ENCODE measurements at regions not wholly inside any gene's neighbourhood (a gene's known extent, or its start where the extent isn't known, plus 50 kb on each side); places are given as distances from the start of the nearest gene placed in this dataset.
"Not testable (repeated sequence)": the region's sequence is repeated elsewhere in the genome, so short reads cannot be mapped to it uniquely, and the experiment has no call there.

GRCh38 chr16:88268186-88268970 lies 114.4 kb upstream of the ZNF469 start:
- not testable (repeated sequence) for TF ChIP-seq CTCF (IDR thresholded peaks at IDR 0.05; ENCODE audit: poor library complexity); EZH2 (IDR thresholded peaks at IDR 0.05; ENCODE audit: borderline replicate concordance); EZH2phosphoT487 (IDR thresholded peaks at IDR 0.05; ENCODE audit: low read depth, severe bottlenecking, unreplicated experiment)

All from hepatocyte (in vitro differentiated cells).